Fibroblast of mammary gland (primary cell): ENCODE measurements at regions not wholly inside any gene's neighbourhood (a gene's known extent, or its start where the extent isn't known, plus 50 kb on each side); places are given as distances from the start of the nearest gene placed in this dataset.

Experiments
- DNase-seq: peaks from one replicate; pipeline ENCODE4 v3.0.0-alpha.2; 2010; ENCODE audit warnings: low read depth
- H3K4me3 ChIP-seq: 2 replicates; pipeline ENCODE4 v1.5.1; 2011; ENCODE audit warnings: low read depth, mild to moderate bottlenecking, low read length, moderate library complexity; ENCODE audit not compliant: control insufficient read depth
- TF ChIP-seq, protein P1 (sequence below): conservative IDR thresholded peaks from 2 replicates; pipeline ENCODE4 v1.5.1; 2011; ENCODE audit warnings: low read depth, low read length, inconsistent platforms; ENCODE audit not compliant: control insufficient read depth, insufficient read depth

DNA sequence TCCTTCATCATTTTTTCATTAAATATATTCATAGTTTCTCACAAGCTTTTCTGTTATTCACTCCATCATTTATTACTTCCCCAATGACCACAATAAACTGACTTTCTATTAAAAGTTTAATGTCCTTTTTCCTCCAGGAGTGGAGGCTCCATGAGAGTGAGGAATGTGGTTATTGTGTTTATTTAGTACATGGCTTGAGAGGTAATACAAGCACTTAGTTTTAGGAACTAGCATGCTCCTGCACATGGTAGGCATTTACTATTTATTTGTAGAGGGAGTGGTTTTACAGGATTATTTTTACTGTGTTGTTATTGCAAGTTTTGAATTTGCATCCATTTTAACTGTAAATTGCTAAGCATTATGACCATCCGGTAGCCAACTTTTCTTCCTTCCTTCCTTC is 412.9 kb upstream of the SUCLG2 start:
- H3K4me3 ChIP-seq = no peak overlapping the region
- TF ChIP-seq, protein P1, sequence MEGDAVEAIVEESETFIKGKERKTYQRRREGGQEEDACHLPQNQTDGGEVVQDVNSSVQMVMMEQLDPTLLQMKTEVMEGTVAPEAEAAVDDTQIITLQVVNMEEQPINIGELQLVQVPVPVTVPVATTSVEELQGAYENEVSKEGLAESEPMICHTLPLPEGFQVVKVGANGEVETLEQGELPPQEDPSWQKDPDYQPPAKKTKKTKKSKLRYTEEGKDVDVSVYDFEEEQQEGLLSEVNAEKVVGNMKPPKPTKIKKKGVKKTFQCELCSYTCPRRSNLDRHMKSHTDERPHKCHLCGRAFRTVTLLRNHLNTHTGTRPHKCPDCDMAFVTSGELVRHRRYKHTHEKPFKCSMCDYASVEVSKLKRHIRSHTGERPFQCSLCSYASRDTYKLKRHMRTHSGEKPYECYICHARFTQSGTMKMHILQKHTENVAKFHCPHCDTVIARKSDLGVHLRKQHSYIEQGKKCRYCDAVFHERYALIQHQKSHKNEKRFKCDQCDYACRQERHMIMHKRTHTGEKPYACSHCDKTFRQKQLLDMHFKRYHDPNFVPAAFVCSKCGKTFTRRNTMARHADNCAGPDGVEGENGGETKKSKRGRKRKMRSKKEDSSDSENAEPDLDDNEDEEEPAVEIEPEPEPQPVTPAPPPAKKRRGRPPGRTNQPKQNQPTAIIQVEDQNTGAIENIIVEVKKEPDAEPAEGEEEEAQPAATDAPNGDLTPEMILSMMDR = no peak
- no peak for DNase-seq

DNA sequence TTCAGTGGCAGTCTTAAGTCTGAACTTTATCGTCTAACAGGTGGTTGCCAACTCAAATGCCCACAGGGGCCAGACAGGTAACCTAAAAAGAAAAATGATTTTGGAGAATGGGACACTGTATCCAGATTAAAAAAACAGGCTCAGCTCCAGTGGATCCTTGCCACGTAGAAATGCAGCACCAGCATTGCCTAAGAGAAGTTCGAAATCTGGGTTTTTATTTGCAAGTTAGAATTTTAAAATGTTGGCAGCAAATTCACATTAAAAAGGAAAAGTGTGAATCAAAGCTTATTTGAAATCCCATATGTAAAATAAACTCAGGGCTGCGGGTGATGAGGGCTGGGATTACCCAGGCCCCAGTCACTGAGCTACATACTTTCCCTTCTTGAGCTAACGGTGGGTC is 408.5 kb upstream of the SUCLG2 start:
- H3K4me3 ChIP-seq = no peak overlapping the region
- no peak for DNase-seq
- TF ChIP-seq, protein P1 = no peak

DNA sequence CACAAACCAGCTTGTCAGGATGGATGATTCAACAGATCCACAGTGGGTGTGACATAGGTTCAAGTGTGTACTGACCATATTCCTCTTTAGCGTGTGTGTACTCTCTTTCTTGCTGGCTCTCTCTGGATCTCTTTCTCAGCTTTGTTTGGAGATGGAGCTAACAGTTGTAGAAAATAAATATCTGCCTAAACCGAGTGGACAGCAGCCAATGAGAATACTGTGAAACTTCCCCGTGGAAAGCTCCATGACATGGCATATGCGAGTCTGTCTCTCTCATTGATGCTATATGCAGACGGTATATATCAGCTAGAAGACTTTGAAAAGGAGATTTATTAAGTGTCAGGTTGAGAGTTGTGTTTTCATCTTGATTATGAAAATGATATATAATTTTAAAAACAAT is 406.5 kb upstream of the SUCLG2 start:
- TF ChIP-seq, protein P1 = no peak
- no peak overlapping the region for H3K4me3 ChIP-seq
- no peak for DNase-seq

DNA sequence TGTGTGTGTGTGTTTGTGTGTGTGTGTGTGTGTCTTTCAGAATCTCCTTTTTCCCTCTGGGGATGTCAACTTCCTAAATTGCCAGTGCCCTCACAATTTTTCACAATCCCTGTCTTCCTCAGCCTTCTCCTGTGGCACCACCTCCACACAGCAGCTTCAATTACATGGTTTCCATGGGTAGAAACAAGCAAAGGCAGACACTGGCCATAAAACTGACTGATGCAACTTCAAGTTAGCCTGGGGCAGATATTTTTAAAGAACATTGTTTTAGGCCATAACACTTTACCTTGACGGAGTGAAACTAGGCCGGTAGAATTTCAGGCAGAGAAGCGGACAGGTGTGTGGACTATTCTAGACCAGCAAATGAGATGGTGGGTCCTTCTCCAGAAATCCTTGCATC is 405.8 kb upstream of the SUCLG2 start:
- no peak overlapping the region for H3K4me3 ChIP-seq
- TF ChIP-seq, protein P1 = no peak
- DNase-seq = no peak

DNA sequence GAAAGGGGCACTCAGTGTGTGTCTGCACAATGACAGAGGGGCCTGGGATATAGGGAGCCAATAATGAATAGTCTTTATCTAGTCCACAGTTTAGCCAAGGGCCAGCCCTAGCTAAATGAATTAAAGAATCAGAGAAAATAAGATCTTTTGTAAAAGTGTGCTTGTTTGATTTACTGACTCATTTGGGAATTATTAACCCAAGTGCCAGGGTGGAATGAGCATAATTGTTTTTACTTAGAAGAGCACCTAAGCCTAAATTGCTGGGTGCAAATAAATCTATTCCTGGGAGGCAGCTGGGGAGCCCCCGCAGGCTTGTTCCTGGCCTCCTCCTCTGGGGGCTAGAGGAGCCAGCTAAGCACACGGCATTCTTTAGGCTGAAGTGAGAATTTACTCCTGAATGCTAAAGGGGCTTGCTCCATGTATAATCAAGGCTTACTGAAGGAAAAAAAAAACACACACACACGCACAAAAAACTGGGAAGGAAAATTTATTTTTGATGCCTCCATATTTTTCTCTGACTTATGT is 405.3 kb upstream of the SUCLG2 start:
- no peak for DNase-seq
- TF ChIP-seq, protein P1 = no peak
- no peak overlapping the region for H3K4me3 ChIP-seq

DNA sequence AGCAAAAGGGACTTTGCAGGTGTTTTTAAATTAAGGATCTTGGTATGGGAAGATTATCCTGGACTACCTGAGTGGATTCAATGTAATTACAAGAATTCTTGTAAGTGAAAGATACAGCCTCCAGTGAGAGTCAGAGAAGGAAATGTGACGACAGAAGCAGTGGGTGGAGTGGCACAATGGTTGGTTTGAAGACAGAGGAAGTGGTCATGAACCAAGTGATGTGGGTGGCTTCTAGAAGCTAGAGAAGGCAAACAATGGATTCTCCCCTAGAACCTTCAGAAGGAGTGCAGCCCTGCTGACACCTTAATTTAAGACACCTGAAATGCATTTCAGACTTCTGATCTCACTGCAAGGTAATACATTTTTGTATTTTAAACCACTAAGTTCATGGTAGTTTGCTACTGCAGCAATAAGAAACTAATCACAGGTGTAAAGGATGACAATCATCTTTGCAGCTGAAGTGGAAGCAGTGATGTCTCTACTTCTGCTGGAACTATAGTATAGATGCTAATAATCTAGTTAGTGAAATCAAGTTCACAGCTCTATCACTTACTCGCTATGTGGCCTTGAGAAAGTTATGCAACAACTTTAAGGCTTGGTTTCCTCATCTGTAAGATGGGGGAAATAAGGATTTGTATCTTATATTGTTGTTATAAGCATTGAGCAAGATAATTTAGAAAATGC is 403.4 kb upstream of the SUCLG2 start:
- no peak overlapping the region for H3K4me3 ChIP-seq
- TF ChIP-seq, protein P1 = no peak
- no peak for DNase-seq
